GM21381 (cell line): ENCODE measurements at regions not wholly inside any gene's neighbourhood (a gene's known extent, or its start where the extent isn't known, plus 50 kb on each side); places are given as distances from the start of the nearest gene placed in this dataset.
"Not testable (repeated sequence)": the region's sequence is repeated elsewhere in the genome, so short reads cannot be mapped to it uniquely, and the experiment has no call there.

Experiments used
- ATAC-seq: cut with Tn5 transposase; IDR thresholded peaks from one replicate; pipeline ENCODE4 v1.9.1; 2021; ENCODE audit warnings: mild to moderate bottlenecking, moderate library complexity; ENCODE audit not compliant: unreplicated experiment

DNA sequence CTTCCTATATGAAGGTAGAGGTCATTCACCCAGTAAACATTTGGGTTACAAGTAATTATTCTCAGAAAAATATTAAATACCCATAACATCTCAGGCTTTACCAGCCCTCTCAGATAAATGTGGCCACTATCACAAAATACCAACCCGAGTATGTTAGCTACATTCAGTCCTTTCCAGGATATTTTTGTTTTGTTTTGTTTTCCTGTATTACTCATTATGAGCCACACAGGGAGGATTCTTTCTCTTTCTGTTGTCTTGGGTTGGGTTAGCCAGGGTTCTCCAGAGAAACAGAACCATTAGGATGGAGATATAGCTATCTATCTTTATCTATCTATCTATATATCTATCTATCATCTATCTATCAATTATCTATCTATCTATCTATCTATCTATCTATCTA lies 947.6 kb upstream of the MDGA2 start:
- no peak for ATAC-seq

DNA sequence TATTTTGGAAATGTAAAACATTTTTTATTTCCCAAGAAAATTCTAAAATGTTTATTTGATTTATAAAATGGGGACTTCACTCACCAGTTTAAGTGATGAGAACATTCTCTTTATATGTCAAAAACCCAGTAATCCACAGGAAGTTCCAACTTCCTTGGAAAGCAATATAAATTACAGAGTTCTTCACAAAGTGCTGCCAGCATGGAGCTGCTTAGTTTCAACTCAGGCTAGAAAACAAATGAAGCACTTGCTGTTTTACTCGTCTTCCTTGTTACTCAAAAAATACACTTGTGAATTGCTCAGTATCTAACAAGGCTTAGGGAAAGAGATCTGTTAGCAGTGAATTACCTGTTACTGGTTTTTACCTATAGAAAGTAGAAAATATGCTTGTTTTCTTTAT lies 942.7 kb upstream of the MDGA2 start:
- no peak for ATAC-seq

DNA sequence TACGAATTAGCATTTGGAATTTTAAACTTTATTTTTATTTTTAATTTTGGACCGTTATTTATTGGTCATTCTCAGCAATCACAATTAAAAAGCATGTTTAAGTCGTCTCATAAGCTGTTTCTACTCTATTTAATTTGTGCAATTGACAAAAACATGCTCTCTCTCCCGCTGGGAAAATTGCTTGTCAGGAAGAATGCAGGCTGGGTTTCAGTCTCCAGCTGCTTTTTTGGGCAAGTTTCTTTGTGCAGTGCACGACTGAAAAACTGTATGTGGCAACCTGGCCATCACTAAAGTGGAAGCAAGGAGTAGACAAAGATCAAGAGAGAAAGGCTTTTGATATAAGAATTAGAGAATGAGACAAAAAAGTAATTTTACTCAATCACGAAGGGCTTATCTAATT lies 941.5 kb upstream of the MDGA2 start:
- no peak for ATAC-seq

DNA sequence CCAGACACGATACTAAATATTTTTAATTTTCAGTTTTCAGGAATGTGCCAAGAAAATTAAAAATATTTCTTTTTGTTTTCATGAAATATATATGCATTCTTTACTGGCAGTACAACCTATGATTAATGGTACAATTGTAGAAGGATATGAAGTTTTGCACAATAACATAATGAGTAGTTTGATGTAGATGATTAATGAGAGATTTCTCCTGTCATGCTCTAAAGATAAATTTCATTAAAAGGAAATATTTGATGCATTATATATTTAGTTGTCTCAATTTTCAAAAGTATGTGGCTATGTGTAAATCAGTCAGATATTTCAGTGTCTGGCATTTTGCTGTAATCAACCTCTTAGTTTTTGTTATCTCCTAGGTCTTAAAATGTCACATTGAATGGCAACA lies 940.2 kb upstream of the MDGA2 start:
- ATAC-seq: no peak

DNA sequence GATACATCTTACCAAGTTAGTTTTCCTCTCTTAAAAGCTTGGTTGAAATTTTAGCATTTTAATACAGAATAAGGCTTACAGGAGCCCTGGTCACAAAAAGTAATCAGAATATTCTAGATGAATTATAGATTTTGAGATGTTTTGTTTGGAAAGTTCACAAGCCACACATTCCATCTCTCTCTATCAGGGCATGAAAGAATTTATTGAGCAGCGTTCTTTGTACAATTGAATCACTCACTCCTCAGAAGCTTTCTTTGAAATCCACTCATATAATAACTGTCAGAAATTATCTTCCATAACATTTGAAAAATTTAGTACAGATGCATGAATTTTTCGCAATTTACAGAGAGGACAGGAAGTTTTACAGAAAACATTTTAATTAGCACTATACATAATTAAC lies 938.6 kb upstream of the MDGA2 start:
- ATAC-seq: no peak

DNA sequence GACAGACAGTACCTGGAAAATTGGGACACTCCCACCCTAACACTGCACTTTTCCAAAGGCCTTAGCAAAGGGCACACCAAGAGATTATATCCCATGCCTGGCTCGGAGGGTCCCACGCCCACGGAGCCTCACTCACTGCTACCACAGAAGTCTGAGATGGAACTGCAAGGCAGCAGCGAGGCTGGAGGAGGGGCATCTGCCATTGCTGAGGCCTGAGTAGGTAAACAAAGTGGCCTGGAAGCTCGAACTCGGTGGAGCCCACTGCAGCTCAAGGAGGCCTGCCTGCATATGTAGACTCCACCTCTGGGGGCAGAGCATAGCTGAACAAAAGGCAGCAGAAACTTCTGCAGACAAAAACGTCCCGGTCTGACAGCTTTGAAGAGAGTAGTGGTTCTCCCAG lies 931.6 kb upstream of the MDGA2 start:
- not testable (repeated sequence) for ATAC-seq

DNA sequence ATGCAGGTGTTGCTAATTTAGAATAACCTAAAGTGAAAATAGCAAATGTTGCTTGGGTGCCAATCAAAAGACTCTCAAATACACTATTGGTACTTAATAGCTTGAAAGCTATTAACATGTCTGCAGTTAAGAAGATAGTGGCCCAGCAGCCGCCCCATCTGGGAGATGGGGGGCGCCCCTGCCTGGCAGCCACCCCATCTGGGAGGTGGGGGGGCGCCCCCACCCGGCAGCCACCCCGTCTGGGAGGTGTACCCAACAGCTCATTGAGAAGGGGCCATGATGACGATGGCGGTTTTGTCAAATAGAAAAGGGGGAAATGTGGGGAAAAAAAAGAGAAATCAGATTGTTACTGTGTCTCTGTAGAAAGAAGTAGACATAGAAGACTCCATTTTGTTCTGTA lies 923.1 kb upstream of the MDGA2 start:
- ATAC-seq: no peak

DNA sequence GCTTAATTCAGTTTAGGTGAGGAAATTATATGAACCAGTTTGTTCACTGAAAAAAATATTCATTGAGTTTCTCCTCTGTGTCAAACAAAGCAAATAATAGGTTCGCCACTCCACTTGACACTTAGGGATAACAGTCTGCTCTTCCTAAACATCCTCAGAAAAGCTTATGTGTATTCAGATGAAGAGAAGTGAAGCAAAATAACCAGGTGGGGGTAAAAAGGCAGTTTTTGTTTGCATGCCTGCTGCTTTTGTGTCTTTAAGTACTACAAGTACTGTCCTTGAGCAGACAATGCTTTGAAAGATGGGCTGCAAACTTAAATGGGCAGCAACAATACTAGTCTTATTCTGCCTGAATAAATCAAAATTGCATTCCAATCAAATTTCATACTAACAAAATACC lies 910.7 kb upstream of the MDGA2 start:
- no peak for ATAC-seq

DNA sequence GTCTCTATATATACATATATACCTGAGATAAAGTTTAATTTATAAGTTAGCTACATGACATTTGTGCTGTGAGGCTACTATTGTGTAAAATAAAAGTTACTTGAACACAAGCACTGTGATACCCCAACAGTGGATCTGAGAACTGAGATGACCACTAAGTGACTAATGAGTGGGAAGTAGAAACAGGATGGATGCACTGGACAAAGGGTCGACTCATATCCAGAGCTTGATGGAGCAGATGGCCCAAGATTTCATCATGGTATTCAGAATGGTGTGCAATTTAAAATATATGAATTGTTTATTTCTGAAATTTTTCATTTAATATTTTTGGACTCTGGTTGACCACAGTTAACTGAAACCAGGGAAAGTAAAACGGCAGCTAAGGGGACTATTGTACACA lies 908.6 kb upstream of the MDGA2 start:
- no peak for ATAC-seq

DNA sequence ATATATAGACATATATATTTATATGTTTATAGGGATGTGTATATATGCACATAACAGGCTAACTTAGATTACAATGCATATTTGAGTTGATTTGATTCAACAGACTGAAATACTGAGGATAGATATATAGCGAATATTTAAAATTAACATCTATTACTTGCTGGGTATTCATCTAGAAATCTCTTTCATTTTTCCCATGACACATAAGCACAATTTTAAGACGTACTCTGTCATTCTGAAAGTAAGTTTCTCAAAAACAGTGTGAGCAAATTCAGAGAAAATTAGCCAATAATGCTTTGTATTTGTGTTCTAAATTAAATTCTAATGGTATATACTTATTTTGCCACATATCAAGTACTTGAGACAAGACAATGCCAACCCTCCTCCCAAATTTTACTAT lies 907.5 kb upstream of the MDGA2 start:
- ATAC-seq: no peak

DNA sequence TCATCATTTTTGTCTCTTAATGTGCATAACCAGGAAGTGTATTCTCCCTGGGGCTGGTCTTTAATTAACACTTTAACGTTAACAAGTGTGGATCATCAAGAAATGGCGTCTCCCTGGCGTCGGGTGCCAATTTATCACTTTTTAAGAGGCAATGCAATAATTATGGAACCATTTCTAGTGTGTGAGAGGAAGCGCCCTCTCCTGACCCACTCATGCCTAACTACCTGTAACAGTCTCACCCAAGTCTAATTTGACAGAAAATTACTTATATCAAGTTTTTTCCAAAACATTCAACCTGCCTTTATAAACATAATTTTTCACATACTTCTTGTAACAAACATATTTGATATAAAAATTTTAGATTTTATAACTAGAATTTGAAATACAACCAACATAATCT lies 905.3 kb upstream of the MDGA2 start:
- ATAC-seq: no peak

DNA sequence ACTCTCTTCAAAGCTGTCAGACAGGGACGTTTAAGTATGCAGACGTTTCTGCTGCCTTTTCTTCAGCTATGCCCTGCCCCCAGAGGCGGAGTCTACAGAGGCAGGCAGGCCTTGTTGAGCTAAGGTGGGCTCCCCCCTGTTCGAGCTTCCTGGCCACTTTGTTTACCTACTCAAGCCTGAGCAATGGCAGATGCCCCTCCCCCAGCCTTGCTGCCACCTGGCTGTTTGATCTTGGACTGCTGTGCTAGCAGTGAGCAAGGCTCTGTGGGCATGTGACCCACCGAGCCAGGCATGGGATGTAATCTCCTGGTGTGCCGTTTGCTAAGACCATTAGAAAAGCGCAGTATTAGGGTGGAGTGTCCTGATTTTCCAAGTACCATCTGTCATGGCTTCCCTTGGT lies 900.4 kb upstream of the MDGA2 start:
- no peak for ATAC-seq

DNA sequence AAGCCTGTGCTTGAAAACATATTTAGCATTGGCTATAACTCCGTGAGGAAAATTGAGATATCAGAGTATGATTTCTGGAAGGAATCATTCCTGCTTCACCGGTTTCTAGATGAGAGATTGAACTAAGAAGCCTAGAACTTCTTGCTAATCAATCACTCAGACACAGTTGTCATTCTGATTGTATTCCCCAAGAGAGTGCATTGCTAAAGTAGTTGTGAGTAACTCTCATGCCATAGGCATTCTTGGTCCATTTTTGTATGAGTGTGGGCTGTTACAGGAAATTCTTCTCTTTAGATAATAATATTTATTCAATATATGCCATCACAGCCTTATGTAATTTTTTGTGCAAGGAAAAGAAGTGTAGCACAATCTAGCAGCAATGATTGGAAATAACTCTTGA lies 893.3 kb upstream of the MDGA2 start:
- no peak for ATAC-seq

DNA sequence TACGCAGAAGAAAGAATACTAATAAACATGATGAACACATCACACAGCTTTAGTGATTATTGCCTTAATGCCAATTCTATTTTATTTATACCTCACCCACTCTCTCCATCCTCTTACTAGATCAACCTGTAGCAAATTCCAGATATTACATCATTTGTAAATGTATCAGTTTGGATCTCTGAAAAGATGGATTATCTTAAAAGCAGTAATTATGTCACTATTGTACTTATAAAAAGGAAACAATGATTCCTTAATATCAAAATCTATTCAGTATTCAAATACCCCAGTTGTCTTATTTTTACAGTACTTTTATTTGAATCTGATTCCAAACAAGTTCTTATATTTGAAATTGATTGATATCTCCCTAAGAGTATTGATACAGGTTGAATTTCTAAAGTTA lies 892.8 kb upstream of the MDGA2 start:
- ATAC-seq: no peak

DNA sequence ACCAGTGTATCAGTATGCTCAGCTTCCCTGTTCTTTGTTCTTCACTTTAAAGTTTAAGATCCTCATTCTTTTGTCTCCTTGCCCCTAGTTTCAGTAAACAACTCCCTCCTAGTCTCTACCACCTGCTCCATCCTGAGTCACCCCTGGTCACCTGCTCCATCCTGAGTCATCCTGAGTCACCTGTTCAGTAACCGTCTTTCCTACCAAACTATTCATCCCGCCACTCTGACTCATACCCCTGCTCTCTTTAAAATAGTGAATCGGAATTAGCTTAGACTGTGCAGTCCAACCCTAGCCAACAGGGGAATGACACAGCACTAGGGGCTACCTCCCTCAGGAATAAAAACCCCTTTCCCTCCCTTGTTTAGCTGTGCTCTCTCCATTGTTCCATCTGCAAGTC lies 888.1 kb upstream of the MDGA2 start:
- ATAC-seq: no peak

DNA sequence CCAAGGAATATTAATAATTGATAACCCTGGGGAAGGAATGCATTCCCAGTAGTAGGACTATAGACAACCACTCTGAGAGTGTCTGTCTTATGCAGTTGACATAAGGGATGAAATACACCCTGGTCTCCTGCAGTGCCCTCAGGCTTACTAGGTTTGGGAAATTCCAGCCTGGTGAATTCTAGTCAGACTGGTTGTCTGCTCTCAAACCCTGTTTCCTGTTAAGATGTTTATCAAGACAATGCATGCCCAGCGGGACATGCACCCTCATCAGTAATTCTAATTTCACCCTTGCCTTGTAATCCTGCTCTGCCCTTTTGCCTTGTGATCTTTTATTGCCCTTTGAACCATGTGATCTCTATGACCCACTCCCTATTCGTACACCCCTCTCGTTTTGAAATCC lies 886.0 kb upstream of the MDGA2 start:
- not testable (repeated sequence) for ATAC-seq

DNA sequence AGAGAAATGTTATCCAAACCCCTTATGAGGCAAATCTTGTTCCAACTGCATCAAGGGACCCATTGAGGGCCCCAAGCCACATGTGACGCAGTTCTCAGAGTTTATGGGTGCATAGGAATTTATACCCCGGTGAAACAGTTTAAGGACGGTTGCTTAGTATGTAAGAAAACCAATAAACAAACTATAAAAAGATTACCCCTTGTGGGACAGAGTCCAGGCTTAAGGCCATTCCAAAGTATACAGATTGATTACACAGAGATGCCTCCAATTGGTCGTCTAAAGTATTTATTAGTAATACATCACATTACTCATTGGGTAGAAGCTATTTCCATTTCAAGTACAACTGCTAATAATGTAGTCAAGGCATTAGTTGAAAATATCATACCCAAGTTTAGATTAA lies 885.0 kb upstream of the MDGA2 start:
- ATAC-seq: no peak

DNA sequence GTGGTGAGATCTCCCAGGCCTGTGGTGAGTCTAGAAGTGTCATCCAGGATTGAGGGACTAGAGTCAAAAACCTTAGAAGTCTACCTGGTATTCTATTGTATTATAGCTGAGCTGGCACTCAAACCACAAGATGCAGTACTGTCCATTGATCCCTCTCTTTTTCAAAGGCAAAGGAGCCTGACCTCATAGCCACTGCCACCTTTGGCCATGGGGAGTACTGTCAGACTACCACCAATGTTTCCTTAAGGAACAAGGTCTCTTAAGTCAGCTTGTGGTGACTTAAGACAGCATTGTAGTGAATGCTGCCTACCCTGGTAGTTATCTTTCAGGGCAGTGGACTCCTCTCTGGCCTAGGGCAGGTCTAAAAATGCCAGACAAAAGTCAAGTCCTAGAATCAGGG lies 878.0 kb upstream of the MDGA2 start:
- ATAC-seq: no peak

DNA sequence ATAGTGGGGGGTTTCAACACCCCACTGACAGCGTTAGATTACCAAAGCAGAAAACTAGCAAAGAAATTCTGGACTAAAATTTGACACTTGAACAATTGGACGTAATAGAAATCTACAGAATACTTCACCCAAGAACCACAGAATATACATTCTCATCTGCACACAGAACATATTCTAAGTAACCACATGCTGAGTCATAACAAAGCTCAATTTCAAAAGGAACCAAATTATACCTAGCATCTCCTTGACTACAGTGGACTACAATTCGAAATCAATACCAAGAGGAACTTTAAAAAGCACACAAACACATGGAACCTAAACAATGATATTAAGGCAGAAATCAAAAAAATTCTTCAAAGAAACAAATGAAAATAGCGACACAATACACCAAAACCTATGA lies 871.6 kb upstream of the MDGA2 start:
- ATAC-seq: no peak

DNA sequence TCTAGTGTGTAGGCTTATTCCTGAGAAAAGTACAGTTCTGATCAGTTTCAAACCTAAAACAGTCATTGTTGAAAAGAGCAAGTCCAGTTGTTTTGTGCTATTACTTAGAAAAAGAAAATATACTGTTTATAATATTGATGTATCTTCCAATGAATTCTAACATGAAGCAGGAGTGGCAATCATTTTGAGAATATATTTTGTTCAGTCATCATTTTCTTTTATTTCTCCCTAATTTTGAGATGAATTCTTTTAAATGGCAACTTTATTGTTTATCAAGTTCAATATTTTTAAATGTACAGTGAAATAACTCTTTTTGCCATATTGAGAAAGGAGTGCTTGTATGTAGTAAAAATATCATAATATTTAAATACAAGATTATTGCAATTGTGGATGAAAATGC lies 862.2 kb upstream of the MDGA2 start:
- no peak for ATAC-seq

DNA sequence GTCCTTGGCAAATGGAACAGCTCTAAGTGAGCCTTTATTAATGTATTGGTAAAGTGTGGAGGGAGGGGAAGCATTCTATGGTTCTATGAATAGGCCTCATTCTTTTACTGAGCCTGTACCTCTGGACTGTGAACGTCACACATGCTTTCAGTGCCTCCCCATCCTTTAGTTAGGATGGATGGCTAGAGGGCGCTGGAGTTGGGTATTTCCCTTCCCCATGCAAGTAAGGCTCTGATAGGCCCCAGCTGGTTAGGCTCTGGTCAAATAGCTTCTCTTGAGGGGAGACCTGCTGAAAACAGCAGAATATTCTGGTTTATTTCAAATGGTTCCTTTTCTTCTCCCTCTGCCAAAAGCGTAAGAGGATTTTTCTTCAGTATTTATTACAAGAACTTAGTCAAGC lies 860.9 kb upstream of the MDGA2 start:
- no peak for ATAC-seq

DNA sequence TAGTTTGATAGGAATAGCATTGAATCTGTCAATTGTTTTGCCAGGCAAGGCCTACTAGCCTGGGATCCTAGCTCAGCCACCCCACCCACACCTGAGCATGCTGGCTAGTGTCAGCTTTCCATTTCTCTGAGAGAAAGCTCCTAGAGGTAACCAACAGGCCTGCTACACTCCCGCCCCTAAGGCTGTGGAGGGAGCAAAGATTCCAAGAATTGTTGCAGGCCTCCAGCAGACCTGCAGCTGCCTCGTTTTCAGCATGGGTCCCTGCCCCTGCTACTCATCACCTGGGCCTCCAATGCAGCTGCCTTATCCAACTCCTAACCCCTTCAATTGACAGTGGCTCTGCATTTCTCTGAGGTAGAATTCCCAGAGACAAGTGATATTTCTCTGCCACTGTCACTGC lies 852.4 kb upstream of the MDGA2 start:
- no peak for ATAC-seq

DNA sequence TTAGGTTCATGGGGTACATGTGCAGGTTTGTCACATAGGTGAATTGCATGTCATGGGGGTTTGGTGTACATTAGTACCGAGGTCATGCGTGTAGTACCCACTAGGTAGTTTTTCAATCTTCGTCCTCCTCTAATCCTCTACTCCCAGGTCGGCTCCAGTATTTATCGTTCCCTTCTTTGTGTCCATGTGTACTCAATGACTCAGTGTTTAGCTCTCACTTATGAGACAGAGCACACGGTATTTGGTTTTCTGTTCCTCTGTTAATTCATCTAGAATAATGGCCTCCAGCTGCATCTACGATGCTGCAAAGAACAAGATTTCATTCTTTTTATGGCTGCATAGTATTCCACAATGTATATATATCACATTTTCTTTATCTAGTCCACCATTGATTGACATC lies 850.9 kb upstream of the MDGA2 start:
- ATAC-seq: no peak

DNA sequence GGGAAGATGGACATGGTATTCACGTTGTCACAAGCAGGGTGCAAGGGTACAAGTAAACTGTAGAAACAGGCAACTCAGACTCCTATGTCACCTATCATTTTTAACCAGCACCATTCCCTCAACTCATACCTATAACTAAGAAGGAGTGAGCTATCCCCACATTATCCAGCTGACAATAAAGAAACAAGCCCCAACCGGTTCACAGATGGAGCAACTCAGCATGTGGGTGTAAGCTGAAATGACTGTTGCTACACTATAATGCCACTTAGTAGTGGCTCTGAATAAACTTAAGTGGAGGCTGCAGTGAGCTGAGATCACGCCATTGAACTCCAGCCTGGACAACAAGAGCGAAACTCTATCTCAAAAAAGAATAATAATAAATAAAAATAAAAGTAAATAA lies 829.5 kb upstream of the MDGA2 start:
- ATAC-seq: no peak
